GM12872 (cell line): ENCODE measurements at regions not wholly inside any gene's neighbourhood (a gene's known extent, or its start where the extent isn't known, plus 50 kb on each side); places are given as distances from the start of the nearest gene placed in this dataset.

ENCODE experiments used
- CTCF ChIP-seq: IDR thresholded peaks from 3 replicates; pipeline ENCODE4 v1.5.1; 2011; ENCODE audit warnings: low read depth, mild to moderate bottlenecking, low read length, moderate library complexity; ENCODE audit not compliant: insufficient read depth

- TF ChIP-seq CTCF: no peak
Observed at GRCh38 chr4:63869370-63869769, 539.9 kb downstream of the TECRL start.

GRCh38 chr4:63851496-63851895 is 557.8 kb downstream of the TECRL start:
- TF ChIP-seq CTCF: no peak

- TF ChIP-seq CTCF: no peak
Observed at GRCh38 chr4:63841266-63841665, 568.0 kb downstream of the TECRL start.

GRCh38 chr4:63831590-63832155 is 577.6 kb downstream of the TECRL start:
- TF ChIP-seq CTCF: no peak

GRCh38 chr4:63817196-63817865 is 591.9 kb downstream of the TECRL start:
- TF ChIP-seq CTCF: no peak

GRCh38 chr4:63814171-63814964 is 594.9 kb downstream of the TECRL start:
- TF ChIP-seq CTCF: no peak

- no peak for TF ChIP-seq CTCF
Observed at GRCh38 chr4:63799166-63799565, 610.1 kb downstream of the TECRL start.
